ENCODE measurements at regions not wholly inside any gene's neighbourhood (a gene's known extent, or its start where the extent isn't known, plus 50 kb on each side); places are given as distances from the start of the nearest gene placed in this dataset.

GRCh38 chr3:59321881-59322540, 272.2 kb upstream of the CFAP20DC start:
- no peak for DNase-seq

- DNase-seq = no peak
Measured at GRCh38 chr3:59320080-59320479, 270.3 kb upstream of the CFAP20DC start.

- no peak for DNase-seq
Measured at GRCh38 chr3:59319442-59319841, 269.6 kb upstream of the CFAP20DC start.

GRCh38 chr3:59318881-59319280, 269.1 kb upstream of the CFAP20DC start:
- DNase-seq = no peak

- DNase-seq = no peak
Measured at GRCh38 chr3:59317386-59317785, 267.6 kb upstream of the CFAP20DC start.

- no peak for DNase-seq
Measured at GRCh38 chr3:59316688-59317275, 267.0 kb upstream of the CFAP20DC start.

- DNase-seq = peak; percentile 64
Measured at GRCh38 chr3:59313365-59313764, 263.5 kb upstream of the CFAP20DC start.

- no peak for DNase-seq
Measured at GRCh38 chr3:59311231-59311630, 261.4 kb upstream of the CFAP20DC start.

- DNase-seq = no peak
Measured at GRCh38 chr3:59310736-59311135, 260.9 kb upstream of the CFAP20DC start.

GRCh38 chr3:59308684-59309083, 258.9 kb upstream of the CFAP20DC start:
- DNase-seq = no peak

GRCh38 chr3:59308001-59308400, 258.2 kb upstream of the CFAP20DC start:
- no peak for DNase-seq

GRCh38 chr3:59306436-59306835, 256.6 kb upstream of the CFAP20DC start:
- DNase-seq = no peak

GRCh38 chr3:59304296-59304695, 254.5 kb upstream of the CFAP20DC start:
- no peak for DNase-seq

GRCh38 chr3:59303452-59303851, 253.6 kb upstream of the CFAP20DC start:
- DNase-seq = no peak

- DNase-seq = no peak
Measured at GRCh38 chr3:59302442-59302841, 252.6 kb upstream of the CFAP20DC start.

- no peak for DNase-seq
Measured at GRCh38 chr3:59300733-59301132, 250.9 kb upstream of the CFAP20DC start.

GRCh38 chr3:59299561-59299960, 249.7 kb upstream of the CFAP20DC start:
- DNase-seq = no peak

GRCh38 chr3:59290358-59290757, 240.5 kb upstream of the CFAP20DC start:
- no peak for DNase-seq

GRCh38 chr3:59289831-59290230, 240.0 kb upstream of the CFAP20DC start:
- no peak for DNase-seq

- DNase-seq = no peak
Measured at GRCh38 chr3:59288951-59289350, 239.1 kb upstream of the CFAP20DC start.

GRCh38 chr3:59286791-59287531, 237.1 kb upstream of the CFAP20DC start:
- DNase-seq = no peak

GRCh38 chr3:59285560-59285959, 235.7 kb upstream of the CFAP20DC start:
- no peak for DNase-seq

GRCh38 chr3:59284926-59285325, 235.1 kb upstream of the CFAP20DC start:
- DNase-seq = no peak

- no peak for DNase-seq
Measured at GRCh38 chr3:59280113-59280512, 230.3 kb upstream of the CFAP20DC start.

Data from HCEC 1CT (cell line).